ENCODE measurements at regions not wholly inside any gene's neighbourhood (a gene's known extent, or its start where the extent isn't known, plus 50 kb on each side); places are given as distances from the start of the nearest gene placed in this dataset.

GRCh38 chr10:60669501-60669900 lies 108.8 kb upstream of the CDK1 start:
- DNase-seq (ENCODE audit: extremely low read depth in 1 of 2, low read depth in 1 of 2) = no peak

- no peak for DNase-seq (ENCODE audit: extremely low read depth in 1 of 2, low read depth in 1 of 2)
Measured at GRCh38 chr10:60666221-60666620, 112.1 kb upstream of the CDK1 start.

GRCh38 chr10:60664859-60665258 lies 113.4 kb upstream of the CDK1 start:
- no peak for DNase-seq (ENCODE audit: extremely low read depth in 1 of 2, low read depth in 1 of 2)

GRCh38 chr10:60663850-60664249 lies 114.4 kb upstream of the CDK1 start:
- no peak for DNase-seq (ENCODE audit: extremely low read depth in 1 of 2, low read depth in 1 of 2)

GRCh38 chr10:60662917-60663614 lies 115.2 kb upstream of the CDK1 start:
- no peak for DNase-seq (ENCODE audit: extremely low read depth in 1 of 2, low read depth in 1 of 2)

GRCh38 chr10:60661637-60662036 lies 116.6 kb upstream of the CDK1 start:
- no peak for DNase-seq (ENCODE audit: extremely low read depth in 1 of 2, low read depth in 1 of 2)

- no peak for DNase-seq (ENCODE audit: extremely low read depth in 1 of 2, low read depth in 1 of 2)
Measured at GRCh38 chr10:60660625-60661024, 117.7 kb upstream of the CDK1 start.

GRCh38 chr10:60654813-60655464 lies 123.3 kb upstream of the CDK1 start:
- no peak for DNase-seq (ENCODE audit: extremely low read depth in 1 of 2, low read depth in 1 of 2)

- DNase-seq (ENCODE audit: extremely low read depth in 1 of 2, low read depth in 1 of 2) = no peak
Measured at GRCh38 chr10:60652628-60653027, 125.7 kb upstream of the CDK1 start.

- DNase-seq (ENCODE audit: extremely low read depth in 1 of 2, low read depth in 1 of 2) = no peak
Measured at GRCh38 chr10:60650378-60650800, 127.9 kb upstream of the CDK1 start.

GRCh38 chr10:60649485-60650377 lies 128.5 kb upstream of the CDK1 start:
- no peak for DNase-seq (ENCODE audit: extremely low read depth in 1 of 2, low read depth in 1 of 2)

GRCh38 chr10:60648761-60649160 lies 129.5 kb upstream of the CDK1 start:
- DNase-seq (ENCODE audit: extremely low read depth in 1 of 2, low read depth in 1 of 2) = no peak

- no peak for DNase-seq (ENCODE audit: extremely low read depth in 1 of 2, low read depth in 1 of 2)
Measured at GRCh38 chr10:60646966-60647796, 131.1 kb upstream of the CDK1 start.

- DNase-seq (ENCODE audit: extremely low read depth in 1 of 2, low read depth in 1 of 2) = no peak
Measured at GRCh38 chr10:60645980-60646379, 132.3 kb upstream of the CDK1 start.

GRCh38 chr10:60644436-60645130 lies 133.7 kb upstream of the CDK1 start:
- DNase-seq (ENCODE audit: extremely low read depth in 1 of 2, low read depth in 1 of 2) = no peak

- no peak for DNase-seq (ENCODE audit: extremely low read depth in 1 of 2, low read depth in 1 of 2)
Measured at GRCh38 chr10:60643874-60644273, 134.4 kb upstream of the CDK1 start.

- DNase-seq (ENCODE audit: extremely low read depth in 1 of 2, low read depth in 1 of 2) = no peak
Measured at GRCh38 chr10:60629332-60629731, 148.9 kb upstream of the CDK1 start.

- no peak for DNase-seq (ENCODE audit: extremely low read depth in 1 of 2, low read depth in 1 of 2)
Measured at GRCh38 chr10:60627778-60628748, 150.2 kb upstream of the CDK1 start.

GRCh38 chr10:60626037-60626436 lies 152.2 kb upstream of the CDK1 start:
- no peak for DNase-seq (ENCODE audit: extremely low read depth in 1 of 2, low read depth in 1 of 2)
